AG10803 (cell line): ENCODE measurements at regions not wholly inside any gene's neighbourhood (a gene's known extent, or its start where the extent isn't known, plus 50 kb on each side); places are given as distances from the start of the nearest gene placed in this dataset.

Experiments used
- DNase-seq: peaks from one replicate; pipeline ENCODE4 v3.0.0; 2010; ENCODE audit warnings: low read depth
- H3K4me3 ChIP-seq: 2 replicates; pipeline ENCODE4 v1.5.1; 2011; ENCODE audit warnings: mild to moderate bottlenecking, low read length, control low read depth
- TF ChIP-seq, protein P1 (sequence below): conservative IDR thresholded peaks from 2 replicates; pipeline ENCODE4 v1.5.1; 2011; ENCODE audit warnings: mild to moderate bottlenecking, low read length, control low read depth, inconsistent platforms

DNA sequence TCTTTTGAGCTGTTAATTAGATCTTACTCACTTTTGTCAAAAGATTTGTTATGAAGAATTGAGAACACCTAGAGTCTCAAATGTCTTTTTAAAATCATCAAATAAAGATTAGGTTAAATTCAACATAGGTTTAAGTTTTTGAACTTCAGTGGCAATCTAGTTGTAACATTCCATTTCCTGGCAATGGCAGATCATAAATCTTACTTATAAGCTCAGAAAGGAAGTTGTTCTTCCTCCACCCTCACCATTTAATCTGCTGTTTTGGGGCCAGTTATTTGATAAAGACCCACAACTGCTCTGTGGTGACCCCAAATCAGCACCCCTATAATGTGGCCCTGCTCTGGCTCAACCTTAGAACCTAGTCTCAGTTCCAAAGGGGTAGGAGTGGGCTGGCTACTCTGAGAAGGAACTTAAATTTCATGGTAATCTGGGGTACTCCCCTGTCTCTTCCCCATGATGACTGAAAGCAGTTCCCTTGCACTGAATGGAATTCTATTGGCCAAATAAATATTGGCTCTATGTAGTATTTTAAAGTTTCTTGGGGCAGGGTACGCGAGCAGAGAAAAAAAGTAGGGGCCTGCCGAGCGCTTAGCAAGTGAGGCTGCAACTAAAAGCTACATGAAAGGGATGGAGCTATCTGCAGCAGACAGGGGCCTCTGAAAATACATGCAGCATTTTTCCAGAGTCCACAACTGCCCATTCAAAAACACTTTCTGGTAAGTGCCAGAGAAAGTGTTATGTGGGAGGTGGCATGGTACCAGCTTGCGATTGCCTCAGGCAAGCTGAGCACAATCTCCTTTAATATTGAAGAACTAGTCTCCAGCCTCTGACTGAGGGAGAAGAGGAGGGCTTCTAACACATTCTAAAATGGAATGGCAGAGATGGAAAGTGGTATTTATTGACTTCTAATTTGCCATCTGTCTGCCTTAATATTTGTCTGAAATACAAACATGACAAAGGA, 103.6 kb upstream of the RASGRP1 start:
- no peak overlapping the region for H3K4me3 ChIP-seq
- DNase-seq = no peak
- TF ChIP-seq, protein P1, sequence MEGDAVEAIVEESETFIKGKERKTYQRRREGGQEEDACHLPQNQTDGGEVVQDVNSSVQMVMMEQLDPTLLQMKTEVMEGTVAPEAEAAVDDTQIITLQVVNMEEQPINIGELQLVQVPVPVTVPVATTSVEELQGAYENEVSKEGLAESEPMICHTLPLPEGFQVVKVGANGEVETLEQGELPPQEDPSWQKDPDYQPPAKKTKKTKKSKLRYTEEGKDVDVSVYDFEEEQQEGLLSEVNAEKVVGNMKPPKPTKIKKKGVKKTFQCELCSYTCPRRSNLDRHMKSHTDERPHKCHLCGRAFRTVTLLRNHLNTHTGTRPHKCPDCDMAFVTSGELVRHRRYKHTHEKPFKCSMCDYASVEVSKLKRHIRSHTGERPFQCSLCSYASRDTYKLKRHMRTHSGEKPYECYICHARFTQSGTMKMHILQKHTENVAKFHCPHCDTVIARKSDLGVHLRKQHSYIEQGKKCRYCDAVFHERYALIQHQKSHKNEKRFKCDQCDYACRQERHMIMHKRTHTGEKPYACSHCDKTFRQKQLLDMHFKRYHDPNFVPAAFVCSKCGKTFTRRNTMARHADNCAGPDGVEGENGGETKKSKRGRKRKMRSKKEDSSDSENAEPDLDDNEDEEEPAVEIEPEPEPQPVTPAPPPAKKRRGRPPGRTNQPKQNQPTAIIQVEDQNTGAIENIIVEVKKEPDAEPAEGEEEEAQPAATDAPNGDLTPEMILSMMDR = no peak

GRCh38 chr15:38668898-38669391, 104.3 kb upstream of the RASGRP1 start:
- no peak for DNase-seq
- TF ChIP-seq, protein P1 = no peak
- H3K4me3 ChIP-seq = no peak overlapping the region

DNA sequence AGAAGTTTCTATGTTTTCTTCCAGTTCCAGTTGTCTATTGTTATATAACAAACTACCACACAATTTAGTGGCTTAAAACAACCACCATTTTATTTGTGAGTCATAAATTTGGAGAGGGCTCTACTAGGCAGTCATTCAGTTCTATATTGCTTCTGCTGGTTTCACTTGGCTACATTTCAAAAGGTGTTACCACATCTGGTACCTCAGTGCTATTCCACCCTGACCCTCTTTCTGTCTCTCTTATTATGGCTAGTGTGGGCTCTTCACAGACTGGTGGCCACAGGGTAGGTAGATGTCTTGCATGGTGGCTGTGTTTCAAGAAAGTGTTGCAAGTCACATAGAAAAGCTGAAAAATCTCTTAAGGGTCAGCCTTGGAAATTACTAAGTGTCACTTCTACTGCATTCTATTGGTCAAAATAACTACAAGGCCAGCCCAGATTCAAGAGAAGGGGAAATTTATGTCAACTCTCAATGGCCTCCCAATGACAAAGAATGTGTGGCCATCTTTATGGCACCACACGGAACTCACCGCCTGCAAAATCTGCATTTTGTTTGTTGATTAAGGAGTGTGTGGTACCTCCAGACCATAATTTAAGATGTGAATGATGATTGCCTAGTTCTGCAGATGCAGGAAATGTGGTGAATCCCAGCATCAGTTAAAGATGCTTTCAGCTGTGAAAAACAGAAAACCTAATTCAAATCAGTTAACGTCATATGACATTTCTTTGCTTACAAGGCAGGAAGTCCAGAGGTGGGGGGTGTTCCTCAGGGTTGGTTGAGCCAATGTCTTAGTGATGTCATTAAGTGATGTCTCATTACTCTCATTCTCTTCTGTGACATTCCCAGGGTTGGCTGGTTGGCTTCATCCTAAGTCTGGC, 105.8 kb upstream of the RASGRP1 start:
- no peak overlapping the region for H3K4me3 ChIP-seq
- TF ChIP-seq, protein P1 = no peak
- DNase-seq = no peak

- TF ChIP-seq, protein P1 = no peak
- no peak for DNase-seq
- H3K4me3 ChIP-seq = no peak overlapping the region
Observed at GRCh38 chr15:38671006-38671387, 106.4 kb upstream of the RASGRP1 start.

DNA sequence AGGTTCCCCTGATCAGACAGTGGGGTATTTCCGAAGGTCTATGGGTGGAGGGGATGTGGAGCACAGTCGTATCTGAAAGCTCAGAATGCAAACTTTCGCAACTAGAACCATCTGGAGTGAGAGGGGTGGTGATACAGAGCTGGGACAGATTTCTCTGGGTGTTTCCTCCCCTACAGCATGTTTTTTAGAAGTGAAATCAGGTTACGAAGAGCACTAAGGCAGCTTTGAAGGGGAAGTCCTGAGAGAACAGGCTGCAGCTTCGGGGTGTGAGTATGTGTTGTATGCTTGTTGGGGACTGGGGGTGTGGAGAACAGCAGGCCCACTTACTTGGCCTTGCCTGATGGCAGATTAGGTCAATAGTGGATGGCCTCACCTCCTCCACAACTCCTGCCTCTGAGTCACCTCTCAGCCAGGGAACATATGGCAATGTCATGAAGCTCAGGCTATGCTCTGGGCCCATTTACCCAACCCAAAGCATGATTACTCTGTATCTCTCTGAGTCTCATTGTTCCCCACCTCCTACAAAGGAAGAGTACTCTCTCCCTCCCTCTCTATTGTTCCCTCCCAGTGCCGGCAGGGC, 107.2 kb upstream of the RASGRP1 start:
- no peak overlapping the region for H3K4me3 ChIP-seq
- TF ChIP-seq, protein P1 = no peak
- peak; percentile 14 for DNase-seq

DNA sequence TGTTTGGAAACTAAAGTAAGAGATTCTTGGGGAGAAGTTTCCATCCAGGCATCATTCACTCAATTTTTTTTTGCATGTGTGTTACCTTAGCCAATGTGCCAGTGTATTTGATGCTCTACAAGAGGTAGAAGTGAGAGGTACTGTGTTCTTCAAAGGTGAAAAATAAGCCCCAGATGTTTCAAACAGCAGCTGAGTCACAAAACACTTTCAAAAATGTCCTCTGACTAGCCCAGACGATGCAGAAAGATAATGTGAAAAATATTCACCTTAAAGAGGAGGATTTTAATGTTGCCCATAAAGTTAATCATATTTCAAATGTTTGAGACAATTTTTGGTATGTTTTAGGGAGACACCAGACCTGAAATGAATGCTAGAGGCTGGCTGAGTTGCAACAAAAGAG, 107.7 kb upstream of the RASGRP1 start:
- TF ChIP-seq, protein P1 = no peak
- H3K4me3 ChIP-seq = no peak overlapping the region
- no peak for DNase-seq
